HEK293 (cell line): ENCODE measurements at regions not wholly inside any gene's neighbourhood (a gene's known extent, or its start where the extent isn't known, plus 50 kb on each side); places are given as distances from the start of the nearest gene placed in this dataset.

Experiments
- BCL11A ChIP-seq: fragments of 450-650 bp; formaldehyde crosslinking; IDR thresholded peaks from 2 replicates; pipeline ENCODE4 v1.5.1; 2016; ENCODE audit warnings: low read depth, missing biosample characterization, missing genetic modification characterization
- CTCF ChIP-seq: fragments of 450-650 bp; formaldehyde crosslinking; IDR thresholded peaks from 2 replicates; pipeline ENCODE4 v1.5.1; 2016; ENCODE audit warnings: missing biosample characterization, missing genetic modification characterization
- ELK4 ChIP-seq: IDR thresholded peaks from 2 replicates; pipeline ENCODE4 v1.6.1; 2011; ENCODE audit warnings: mild to moderate bottlenecking, low read depth, low read length, borderline replicate concordance
- PBX3 ChIP-seq: sonication (generic); formaldehyde crosslinking; IDR thresholded peaks from 2 replicates; pipeline ENCODE4 v1.8.1; 2022; ENCODE audit warnings: mild to moderate bottlenecking, moderate library complexity, missing genetic modification reagents
- REST ChIP-seq: fragments of 450-650 bp; formaldehyde crosslinking; IDR thresholded peaks from 2 replicates; pipeline ENCODE4 v1.5.1; 2016; ENCODE audit warnings: missing biosample characterization, missing genetic modification characterization
- TRIM28 ChIP-seq: IDR thresholded peaks from 2 replicates; pipeline ENCODE4 v1.6.1; 2011; ENCODE audit warnings: low read length, control low read depth, borderline replicate concordance
- ZFP37 ChIP-seq: fragments of 450-650 bp; formaldehyde crosslinking; IDR thresholded peaks from 2 replicates; pipeline ENCODE4 v1.5.1; 2016; ENCODE audit warnings: missing biosample characterization, missing genetic modification characterization
- ZNF121 ChIP-seq: fragments of 450-650 bp; formaldehyde crosslinking; IDR thresholded peaks from 2 replicates; pipeline ENCODE4 v1.5.1; 2016; ENCODE audit warnings: missing biosample characterization, missing genetic modification characterization
- ZNF140 ChIP-seq: fragments of 450-650 bp; formaldehyde crosslinking; IDR thresholded peaks from 2 replicates; pipeline ENCODE4 v1.5.1; 2016; ENCODE audit warnings: missing biosample characterization, missing genetic modification characterization
- ZNF302 ChIP-seq: fragments of 450-650 bp; formaldehyde crosslinking; IDR thresholded peaks from 2 replicates; pipeline ENCODE4 v1.5.1; 2016; ENCODE audit warnings: missing biosample characterization, missing genetic modification characterization, low read depth
- ZNF561 ChIP-seq: fragments of 450-650 bp; IDR thresholded peaks from 2 replicates; pipeline ENCODE4 v1.5.1; 2018; ENCODE audit warnings: missing biosample characterization, missing genetic modification characterization, borderline replicate concordance

- TF ChIP-seq PBX3: no peak
- no peak for TF ChIP-seq CTCF (tag by site-specific recombination)
- no peak for TF ChIP-seq BCL11A (tag by site-specific recombination)
- no peak for TF ChIP-seq ZNF121 (tag by site-specific recombination)
- TF ChIP-seq ZNF302 (tag by site-specific recombination): no peak
- no peak for TF ChIP-seq ZNF561 (tag by site-specific recombination)
- TF ChIP-seq TRIM28: no peak
- no peak for TF ChIP-seq REST
- TF ChIP-seq ELK4: no peak
- TF ChIP-seq ZNF140 (tag by site-specific recombination): no peak
- TF ChIP-seq ZFP37 (tag by site-specific recombination): no peak
Measured at GRCh38 chr18:39296293-39296888, 1730.8 kb upstream of the CELF4 start.
